GM23338 (cell line): ENCODE measurements at regions not wholly inside any gene's neighbourhood (a gene's known extent, or its start where the extent isn't known, plus 50 kb on each side); places are given as distances from the start of the nearest gene placed in this dataset.

Experiments used
- ATAC-seq: fragments of 200-7000 bp; cut with Tn5 transposase; 3 replicates; pipeline ENCODE4 v1.9.1; 2020
- DNase-seq: peaks from one replicate; pipeline ENCODE4 v3.0.0-alpha.2; 2015; ENCODE audit warnings: low spot score
- H2AFZ ChIP-seq: fragments of 200-600 bp; sonication (generic); 2 replicates; pipeline ENCODE4 v1.8.0; 2016; ENCODE audit warnings: antibody characterized with exemption, mild to moderate bottlenecking, moderate library complexity
- H3F3A ChIP-seq: fragments of 200-600 bp; sonication (generic); replicated peaks from 2 replicates; pipeline ENCODE4 v1.8.0; 2017; ENCODE audit warnings: antibody characterized with exemption, mixed run types, low read depth
- H3K27ac ChIP-seq: fragments of 200-600 bp; sonication (generic); 2 replicates; pipeline ENCODE4 v1.6.1; 2016; ENCODE audit warnings: low read depth
- H3K27me3 ChIP-seq: fragments of 200-600 bp; sonication (generic); 2 replicates; pipeline ENCODE4 v1.8.0; 2016; ENCODE audit warnings: mild to moderate bottlenecking, mixed run types, moderate library complexity; ENCODE audit not compliant: insufficient read depth
- H3K36me3 ChIP-seq: fragments of 200-600 bp; sonication (generic); 2 replicates; pipeline ENCODE4 v1.8.0; 2016; ENCODE audit warnings: mild to moderate bottlenecking; ENCODE audit not compliant: insufficient read depth
- H3K4me1 ChIP-seq: fragments of 200-600 bp; sonication (generic); 2 replicates; pipeline ENCODE4 v1.8.0; 2016; ENCODE audit warnings: mild to moderate bottlenecking, moderate library complexity; ENCODE audit not compliant: insufficient read depth
- H3K4me2 ChIP-seq: fragments of 200-600 bp; sonication (generic); 2 replicates; pipeline ENCODE4 v1.7.1; 2017; ENCODE audit warnings: mixed run types
- H3K4me3 ChIP-seq: fragments of 200-600 bp; sonication (generic); 2 replicates; pipeline ENCODE4 v1.6.1; 2016; ENCODE audit warnings: mixed run types
- H3K79me2 ChIP-seq: fragments of 200-600 bp; sonication (generic); replicated peaks from 2 replicates; pipeline ENCODE4 v1.8.0; 2017; ENCODE audit warnings: mild to moderate bottlenecking; ENCODE audit not compliant: insufficient read depth
- H3K9me2 ChIP-seq: fragments of 200-600 bp; sonication (generic); 2 replicates; pipeline ENCODE4 v1.8.0; 2017; ENCODE audit not compliant: insufficient read depth
- H4K20me1 ChIP-seq: fragments of 200-600 bp; sonication (generic); replicated peaks from 2 replicates; pipeline ENCODE4 v1.8.0; 2017; ENCODE audit warnings: mild to moderate bottlenecking; ENCODE audit not compliant: insufficient read depth
- H3K27ac Mint-ChIP-seq: 2 replicates; pipeline ENCODE4 v1.8.0; 2020; ENCODE audit warnings: inconsistent platforms, mild to moderate bottlenecking, moderate library complexity, mixed read lengths
- H3K27me3 Mint-ChIP-seq: 3 replicates; pipeline ENCODE4 v1.8.0; 2022; ENCODE audit warnings: low read depth, mild to moderate bottlenecking, moderate library complexity, mixed read lengths, inconsistent platforms; ENCODE audit not compliant: insufficient read depth, poor library complexity
- H3K36me3 Mint-ChIP-seq: 3 replicates; pipeline ENCODE4 v1.8.0; 2021; ENCODE audit warnings: low read depth, mild to moderate bottlenecking, inconsistent platforms, moderate library complexity, mixed read lengths
- H3K4me1 Mint-ChIP-seq: 3 replicates; pipeline ENCODE4 v1.8.0; 2020; ENCODE audit warnings: mild to moderate bottlenecking, inconsistent platforms, mixed read lengths
- H3K4me3 Mint-ChIP-seq: 3 replicates; pipeline ENCODE4 v1.8.0; 2021; ENCODE audit warnings: moderate library complexity, mild to moderate bottlenecking, inconsistent platforms, mixed read lengths
- H3K9me3 Mint-ChIP-seq: 3 replicates; pipeline ENCODE4 v1.8.0; 2020; ENCODE audit warnings: moderate library complexity, mild to moderate bottlenecking, inconsistent platforms, mixed read lengths
- CREB1 ChIP-seq: fragments of 250-450 bp; sonication (Bioruptor Pico); IDR thresholded peaks from 2 replicates; pipeline ENCODE4 v1.5.0; 2020; ENCODE audit warnings: low read depth, mild to moderate bottlenecking, moderate library complexity
- ETS1 ChIP-seq: IDR thresholded peaks from 2 replicates; pipeline ENCODE4 v1.6.1; 2016; ENCODE audit warnings: antibody characterized with exemption
- EZH2phosphoT487 ChIP-seq: fragments of 200-600 bp; sonication (generic); IDR thresholded peaks from one replicate; pipeline ENCODE4 v1.8.1; 2018; ENCODE audit warnings: antibody characterized with exemption; ENCODE audit not compliant: unreplicated experiment
- JUNB ChIP-seq: IDR thresholded peaks from one replicate; pipeline ENCODE4 v1.6.1; 2016; ENCODE audit warnings: antibody characterized with exemption; ENCODE audit not compliant: unreplicated experiment
- ZNF114 ChIP-seq: fragments of 250-450 bp; sonication (Bioruptor Pico); IDR thresholded peaks from 2 replicates; pipeline ENCODE4 v1.5.0; 2020; ENCODE audit warnings: mild to moderate bottlenecking, moderate library complexity
- ZNF462 ChIP-seq: fragments of 250-450 bp; sonication (Bioruptor Pico); IDR thresholded peaks from 2 replicates; pipeline ENCODE4 v1.5.0; 2020; ENCODE audit warnings: mild to moderate bottlenecking, moderate library complexity
- TF ChIP-seq, protein P1 (sequence below), 2 experiments: fragments of 200-600 bp in 1 of 2; sonication (generic) in 1 of 2; conservative IDR thresholded peaks; 2 replicates each; pipeline versions ENCODE4 v1.5.1 to v1.6.1; 2016 to 2017; ENCODE audit warnings: antibody characterized with exemption in 2 of 2, low read depth in 2 of 2, mild to moderate bottlenecking in 2 of 2, moderate library complexity in 1 of 2

GRCh38 chr9:119453980-119454379, 84.7 kb upstream of the BRINP1 start (continued):
- TF ChIP-seq, protein P1, sequence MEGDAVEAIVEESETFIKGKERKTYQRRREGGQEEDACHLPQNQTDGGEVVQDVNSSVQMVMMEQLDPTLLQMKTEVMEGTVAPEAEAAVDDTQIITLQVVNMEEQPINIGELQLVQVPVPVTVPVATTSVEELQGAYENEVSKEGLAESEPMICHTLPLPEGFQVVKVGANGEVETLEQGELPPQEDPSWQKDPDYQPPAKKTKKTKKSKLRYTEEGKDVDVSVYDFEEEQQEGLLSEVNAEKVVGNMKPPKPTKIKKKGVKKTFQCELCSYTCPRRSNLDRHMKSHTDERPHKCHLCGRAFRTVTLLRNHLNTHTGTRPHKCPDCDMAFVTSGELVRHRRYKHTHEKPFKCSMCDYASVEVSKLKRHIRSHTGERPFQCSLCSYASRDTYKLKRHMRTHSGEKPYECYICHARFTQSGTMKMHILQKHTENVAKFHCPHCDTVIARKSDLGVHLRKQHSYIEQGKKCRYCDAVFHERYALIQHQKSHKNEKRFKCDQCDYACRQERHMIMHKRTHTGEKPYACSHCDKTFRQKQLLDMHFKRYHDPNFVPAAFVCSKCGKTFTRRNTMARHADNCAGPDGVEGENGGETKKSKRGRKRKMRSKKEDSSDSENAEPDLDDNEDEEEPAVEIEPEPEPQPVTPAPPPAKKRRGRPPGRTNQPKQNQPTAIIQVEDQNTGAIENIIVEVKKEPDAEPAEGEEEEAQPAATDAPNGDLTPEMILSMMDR (conservative IDR thresholded peaks at IDR 0.05; ENCODE audit: low read depth in 2 of 2): no peak
- TF ChIP-seq ZNF114: no peak
- TF ChIP-seq ETS1: no peak

DNA sequence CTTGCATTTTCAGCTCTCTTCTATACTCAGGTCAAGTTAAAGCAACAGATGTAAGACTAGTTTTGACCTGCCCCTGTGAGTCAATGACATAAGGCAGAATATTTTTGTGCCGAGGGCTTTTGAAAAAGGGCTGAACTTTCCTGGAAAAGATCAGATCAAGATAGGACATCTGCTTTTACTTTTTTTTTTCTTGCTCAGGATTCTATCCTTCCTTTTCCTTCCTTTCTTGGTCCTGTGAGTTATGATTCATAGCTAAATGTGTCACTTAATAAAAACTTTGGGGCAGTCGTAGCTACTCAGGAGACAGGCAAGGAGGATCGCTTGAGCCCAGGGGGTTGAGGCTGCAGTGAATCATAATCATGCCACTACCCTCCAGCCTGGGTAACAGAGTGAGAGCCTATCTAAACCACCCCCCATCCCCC, 84.3 kb upstream of the BRINP1 start:
- no peaks in the 10 kb centered on the region for H3K36me3 ChIP-seq
- Mint-ChIP-seq H3K27me3 (no peaks in the 10 kb centered on the region), H3K4me1 (no peaks in the 10 kb centered on the region), H3K4me3 (no peak overlapping the region), H3K36me3 (no peaks in the 10 kb centered on the region), H3K27ac (no peak overlapping the region), H3K9me3 (no peaks in the 10 kb centered on the region)
- no peaks in the 10 kb centered on the region for H3K27me3 ChIP-seq
- H2AFZ ChIP-seq: no peak overlapping the region
- H3K4me1 ChIP-seq: no peaks in the 10 kb centered on the region
- no peaks in the 10 kb centered on the region for H3K9me2 ChIP-seq
- DNase-seq (no peak), ATAC-seq (no peak)
- no peak overlapping the region for H3K4me2 ChIP-seq
- H3K4me3 ChIP-seq: no peak overlapping the region
- no peaks in the 10 kb centered on the region for H4K20me1 ChIP-seq
- no peaks in the 10 kb centered on the region for H3F3A ChIP-seq
- H3K27ac ChIP-seq: no peak overlapping the region
- no peaks in the 10 kb centered on the region for H3K79me2 ChIP-seq
- TF ChIP-seq EZH2phosphoT487: no peak
- no peak for TF ChIP-seq ETS1
- no peak for TF ChIP-seq CREB1 (CRISPR knock-in tag)

- H3K4me3 Mint-ChIP-seq: no peak overlapping the region
- no peaks in the 10 kb centered on the region for H3K36me3 ChIP-seq
- no peaks in the 10 kb centered on the region for H3K4me1 Mint-ChIP-seq
- H3K27me3 Mint-ChIP-seq: no peaks in the 10 kb centered on the region
- H3K4me2 ChIP-seq: no peak overlapping the region
- H3K27ac Mint-ChIP-seq: no peak overlapping the region
- DNase-seq (no peak), ATAC-seq (no peak)
- no peaks in the 10 kb centered on the region for H3K9me3 Mint-ChIP-seq
- H3K36me3 Mint-ChIP-seq: no peaks in the 10 kb centered on the region
- no peak overlapping the region for H3K27ac ChIP-seq
- no peaks in the 10 kb centered on the region for H3K27me3 ChIP-seq
- H3K4me3 ChIP-seq: no peak overlapping the region
- H3K4me1 ChIP-seq: no peaks in the 10 kb centered on the region
- H3F3A ChIP-seq: no peaks in the 10 kb centered on the region
- no peak overlapping the region for H2AFZ ChIP-seq
- no peaks in the 10 kb centered on the region for H3K79me2 ChIP-seq
- no peaks in the 10 kb centered on the region for H4K20me1 ChIP-seq
- no peaks in the 10 kb centered on the region for H3K9me2 ChIP-seq
- TF ChIP-seq, protein P1 (conservative IDR thresholded peaks at IDR 0.05; ENCODE audit: low read depth in 2 of 2): no peak
- TF ChIP-seq ZNF462 (CRISPR knock-in tag): no peak
- TF ChIP-seq ZNF114: no peak
- TF ChIP-seq JUNB: no peak
These were observed 82.2 kb upstream of the BRINP1 start for GRCh38 chr9:119451426-119451825.
